Activated CD4-positive, alpha-beta T cell treated with anti-CD3 and anti-CD28 coated beads for 24 hours (primary cell): ENCODE measurements at regions not wholly inside any gene's neighbourhood (a gene's known extent, or its start where the extent isn't known, plus 50 kb on each side); places are given as distances from the start of the nearest gene placed in this dataset.
A peak's percentile ranks its signal among the peaks of the same experiment; 100 is the strongest.

Experiments
- DNase-seq, 2 donors: peaks; one replicate each; pipeline ENCODE4 v3.0.0-alpha.2; 2020; ENCODE audit warnings: low read depth in 2 of 2

- DNase-seq: no peak
Measured at GRCh38 chr16:14360326-14361037, 269.6 kb downstream of the PARN start.

GRCh38 chr16:14358697-14359305 lies 271.3 kb downstream of the PARN start:
- DNase-seq: no peak

- no peak for DNase-seq
Measured at GRCh38 chr16:14357328-14357727, 272.7 kb downstream of the PARN start.

- no peak for DNase-seq
Measured at GRCh38 chr16:14356064-14356463, 274.0 kb downstream of the PARN start.

GRCh38 chr16:14354561-14355351 lies 275.3 kb downstream of the PARN start:
- DNase-seq: peak; percentile 13 to 20

- no peak for DNase-seq
Measured at GRCh38 chr16:14353340-14353739, 276.7 kb downstream of the PARN start.

GRCh38 chr16:14351647-14352046 lies 278.4 kb downstream of the PARN start:
- DNase-seq: no peak

GRCh38 chr16:14350626-14351025 lies 279.4 kb downstream of the PARN start:
- DNase-seq: no peak

GRCh38 chr16:14350081-14350480 lies 279.0 kb downstream of the MRTFB start:
- no peak for DNase-seq

GRCh38 chr16:14347706-14348105 lies 276.6 kb downstream of the MRTFB start:
- no peak for DNase-seq

GRCh38 chr16:14346278-14347142 lies 275.4 kb downstream of the MRTFB start:
- DNase-seq: no peak

GRCh38 chr16:14345512-14346115 lies 274.5 kb downstream of the MRTFB start:
- DNase-seq: no peak

GRCh38 chr16:14344945-14345344 lies 273.8 kb downstream of the MRTFB start:
- DNase-seq: no peak

GRCh38 chr16:14344292-14344691 lies 273.2 kb downstream of the MRTFB start:
- no peak for DNase-seq

GRCh38 chr16:14341324-14342225 lies 270.5 kb downstream of the MRTFB start:
- DNase-seq: no peak

GRCh38 chr16:14339694-14340093 lies 268.6 kb downstream of the MRTFB start:
- DNase-seq: no peak

GRCh38 chr16:14338969-14339368 lies 267.9 kb downstream of the MRTFB start:
- DNase-seq: no peak

GRCh38 chr16:14338236-14338635 lies 267.1 kb downstream of the MRTFB start:
- no peak for DNase-seq

- DNase-seq: no peak
Measured at GRCh38 chr16:14337303-14338191, 266.4 kb downstream of the MRTFB start.
